8988T (cell line): ENCODE measurements at regions not wholly inside any gene's neighbourhood (a gene's known extent, or its start where the extent isn't known, plus 50 kb on each side); places are given as distances from the start of the nearest gene placed in this dataset.

Source experiments
- DNase-seq: peaks from one replicate; pipeline ENCODE4 v3.0.0; 2011

DNA sequence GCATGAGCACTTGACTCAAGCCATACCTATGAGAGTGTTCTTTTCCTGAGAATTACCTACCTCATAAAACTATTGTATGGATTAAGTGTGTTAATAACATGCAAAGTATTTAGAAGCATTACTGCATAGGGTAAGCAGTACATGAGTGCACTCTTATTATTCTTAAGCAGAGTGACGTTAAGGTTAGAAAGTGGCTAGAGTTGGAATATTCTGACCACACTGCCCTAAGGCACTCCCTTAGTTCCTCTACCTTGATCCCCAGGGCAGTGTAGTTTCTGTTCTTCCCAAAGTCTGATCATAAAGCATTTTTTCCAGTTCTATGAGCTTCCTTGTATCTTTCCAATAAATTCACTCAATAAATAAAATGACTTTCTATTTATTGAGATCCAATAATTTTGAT lies 189.2 kb downstream of the PCSK1 start:
- DNase-seq, result no peak

DNA sequence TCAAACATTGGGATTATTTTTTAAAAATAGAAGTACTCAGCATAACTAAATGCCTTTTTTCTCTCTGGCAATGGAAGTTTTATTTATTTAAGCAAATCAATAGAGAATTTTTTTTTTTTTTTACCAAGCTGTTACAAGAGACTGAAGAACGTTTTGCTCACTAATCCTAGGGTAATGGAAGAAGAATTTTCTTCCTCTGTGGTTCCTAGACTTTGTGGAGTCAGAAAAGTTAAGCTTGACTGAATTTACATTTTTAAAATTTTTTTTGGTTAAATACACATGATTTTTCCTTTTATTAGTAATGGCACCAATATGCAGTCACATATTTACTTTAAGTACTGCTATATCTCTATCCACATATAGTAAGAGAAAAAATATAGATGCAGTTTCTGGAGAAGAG lies 189.8 kb downstream of the PCSK1 start:
- DNase-seq, result no peak

DNA sequence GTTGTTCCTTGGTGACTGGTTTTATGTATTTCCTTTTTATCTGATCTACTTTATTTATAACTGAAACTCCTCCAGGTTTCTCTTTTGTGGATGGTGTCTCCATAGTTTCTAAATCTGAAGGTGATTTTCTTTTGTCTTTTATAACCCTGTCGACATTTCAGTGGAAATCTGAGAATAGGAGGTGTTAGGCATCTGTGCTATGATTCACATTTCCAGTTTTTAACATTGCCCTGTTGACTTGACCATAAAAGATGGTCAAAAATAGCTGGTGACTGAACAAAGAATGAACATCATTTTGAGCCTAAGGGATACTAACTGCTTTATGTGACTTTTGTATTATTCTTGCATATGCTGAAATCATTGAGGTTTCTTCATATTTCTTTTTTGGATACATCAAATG lies 190.5 kb downstream of the PCSK1 start:
- no peak for DNase-seq

DNA sequence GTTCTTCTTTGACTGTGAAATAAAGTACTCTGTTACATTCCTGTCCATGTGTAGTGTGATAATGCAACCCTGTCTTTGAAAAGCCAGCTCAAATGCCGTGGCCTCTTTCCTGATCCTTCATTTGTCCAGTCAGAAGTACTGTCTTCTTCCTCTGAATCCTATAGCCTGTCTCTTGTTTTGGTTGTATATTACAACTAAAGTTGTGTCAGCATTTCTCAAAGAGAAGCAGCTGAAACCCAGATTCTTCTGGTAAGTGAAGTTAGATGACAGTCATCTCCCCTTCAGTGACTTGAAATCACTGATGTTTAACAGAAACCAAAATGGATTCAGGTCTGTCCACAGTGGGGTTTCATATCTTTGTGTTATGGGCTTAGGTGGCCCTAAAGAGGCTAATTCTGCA lies 196.2 kb downstream of the PCSK1 start:
- no peak for DNase-seq

DNA sequence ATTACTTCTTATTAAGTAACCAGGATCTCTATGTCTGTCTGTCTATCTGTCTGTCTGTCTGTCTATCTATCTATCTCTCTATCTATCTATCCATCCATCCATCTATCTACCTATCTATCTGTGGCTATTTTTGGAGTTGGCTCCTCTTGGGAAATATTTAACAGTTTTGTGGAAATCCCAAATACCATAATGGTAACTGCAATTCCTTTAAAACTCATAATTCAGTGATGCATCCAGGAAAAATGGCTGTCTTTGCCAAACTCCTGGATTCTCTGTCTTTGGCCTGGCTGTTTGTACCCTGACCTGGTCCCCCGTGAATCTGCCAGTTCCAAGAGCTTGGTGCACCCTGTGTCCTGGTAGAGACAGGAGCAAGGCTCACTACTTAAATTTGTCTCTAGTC lies 197.0 kb downstream of the PCSK1 start:
- no peak for DNase-seq

DNA sequence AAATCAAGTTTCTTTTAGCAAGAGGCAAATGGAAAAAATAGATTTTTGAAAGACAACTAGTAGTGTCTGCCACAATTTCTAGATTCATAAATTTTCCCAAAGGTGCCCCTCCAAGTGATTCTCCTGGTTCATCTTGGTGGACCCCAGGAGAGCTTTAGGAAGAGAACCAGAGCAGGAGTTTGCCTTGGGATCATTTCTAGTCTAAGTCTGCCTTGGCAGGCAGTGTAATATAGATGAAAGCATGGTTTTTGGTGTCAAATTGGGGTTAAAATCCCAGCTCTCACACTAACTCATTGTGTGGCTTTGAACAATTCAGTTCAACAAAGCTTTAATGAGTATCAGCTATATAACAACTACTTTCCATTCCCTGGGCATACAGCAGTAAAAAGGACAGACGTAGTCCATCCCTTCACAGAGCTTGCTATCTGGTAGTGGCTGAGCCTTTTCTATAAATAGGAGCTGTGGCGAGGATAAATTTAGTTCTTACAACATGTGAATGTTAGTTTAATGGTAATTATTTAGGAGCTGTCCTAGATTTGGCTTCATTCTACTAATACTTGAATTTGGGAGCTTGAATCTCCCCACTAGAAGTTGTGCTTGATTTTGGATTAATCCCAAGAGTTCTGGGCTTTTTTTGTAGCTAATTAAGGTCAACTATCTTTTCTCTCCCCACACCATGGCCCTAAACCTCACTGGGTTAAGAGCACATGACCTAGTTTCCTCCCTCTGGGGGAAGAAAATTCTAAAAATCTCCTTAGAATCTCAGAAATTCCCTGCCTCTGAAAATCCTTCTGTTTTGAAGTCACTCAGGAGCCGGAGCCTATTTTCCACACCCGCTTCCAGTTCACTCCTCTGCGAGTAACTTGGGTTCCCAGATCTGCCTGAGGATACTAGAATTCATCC lies 197.8 kb downstream of the PCSK1 start:
- no peak for DNase-seq

DNA sequence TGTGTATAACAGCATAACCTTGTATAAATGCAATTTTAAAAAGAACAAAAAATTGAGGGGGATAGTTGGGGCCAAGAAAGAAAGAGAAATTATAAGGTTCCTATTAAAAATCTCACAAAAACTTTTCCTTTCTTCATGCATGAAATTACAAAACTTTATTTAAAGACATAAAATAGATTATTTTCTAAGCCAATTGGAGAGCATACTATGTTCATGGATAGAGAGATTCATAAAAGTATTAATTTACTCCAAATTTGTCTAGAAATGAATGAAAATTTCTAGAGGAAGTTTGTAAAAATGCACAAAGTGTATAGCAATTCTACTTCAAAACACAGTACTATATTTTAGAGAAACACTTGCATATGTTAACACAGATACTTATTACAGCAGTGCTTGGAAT lies 200.4 kb downstream of the PCSK1 start:
- no peak for DNase-seq

DNA sequence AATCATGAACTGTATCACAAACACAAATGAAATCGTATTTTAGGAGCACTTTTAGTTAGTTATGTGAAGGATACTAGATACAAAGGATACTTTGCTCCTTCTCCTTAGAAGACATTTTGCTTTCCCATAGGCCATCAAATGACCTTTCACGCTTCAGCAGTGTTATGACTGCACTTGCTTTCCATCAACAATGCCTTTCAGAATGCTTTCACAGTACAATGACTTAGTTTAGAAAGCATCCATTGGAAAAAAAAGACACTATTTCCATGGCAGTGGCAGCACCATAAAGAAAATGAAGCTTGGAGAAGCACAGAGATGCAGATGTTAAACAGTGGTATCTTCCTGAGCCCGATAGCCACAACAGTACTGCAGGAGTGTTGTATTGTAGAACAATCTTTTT lies 203.9 kb downstream of the PCSK1 start:
- no peak for DNase-seq

DNA sequence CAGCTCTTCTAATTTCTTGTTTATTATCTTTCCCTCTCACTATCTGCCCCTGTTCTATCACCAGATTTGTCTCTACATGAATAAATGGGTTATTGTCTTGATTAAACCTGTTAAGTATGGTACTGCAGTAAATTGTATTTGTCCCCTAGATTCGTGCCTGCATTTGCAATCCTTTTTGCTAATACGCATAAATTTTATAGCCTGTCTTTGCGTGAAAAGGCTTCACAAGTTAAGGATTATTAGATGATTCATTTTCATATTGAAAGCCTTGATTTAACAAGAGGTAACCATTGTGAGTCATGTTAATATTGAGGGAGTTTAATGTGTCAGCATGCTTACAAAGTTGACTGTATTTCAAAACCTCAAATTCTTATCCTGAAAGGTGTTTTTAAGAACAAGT lies 204.6 kb downstream of the PCSK1 start:
- no peak for DNase-seq

DNA sequence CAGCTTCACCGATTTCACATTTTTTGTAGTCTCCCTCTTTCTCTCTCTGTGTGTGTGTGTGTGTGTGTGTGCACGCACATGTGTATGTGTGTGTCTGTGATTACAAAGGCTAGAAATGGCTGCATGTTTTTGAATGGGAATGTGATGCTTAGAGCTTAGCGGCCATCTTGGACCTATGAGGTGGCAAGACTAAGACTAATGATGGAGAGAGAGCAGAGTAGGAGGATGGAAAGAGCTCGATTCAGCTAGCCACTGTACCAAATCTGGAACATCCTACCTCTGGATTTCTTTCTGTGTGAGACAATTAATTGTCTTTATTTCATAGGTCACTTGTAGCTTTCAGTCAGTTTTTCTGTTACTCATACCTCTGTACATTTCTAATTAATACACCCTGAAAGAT lies 205.1 kb downstream of the PCSK1 start:
- DNase-seq, result no peak

DNA sequence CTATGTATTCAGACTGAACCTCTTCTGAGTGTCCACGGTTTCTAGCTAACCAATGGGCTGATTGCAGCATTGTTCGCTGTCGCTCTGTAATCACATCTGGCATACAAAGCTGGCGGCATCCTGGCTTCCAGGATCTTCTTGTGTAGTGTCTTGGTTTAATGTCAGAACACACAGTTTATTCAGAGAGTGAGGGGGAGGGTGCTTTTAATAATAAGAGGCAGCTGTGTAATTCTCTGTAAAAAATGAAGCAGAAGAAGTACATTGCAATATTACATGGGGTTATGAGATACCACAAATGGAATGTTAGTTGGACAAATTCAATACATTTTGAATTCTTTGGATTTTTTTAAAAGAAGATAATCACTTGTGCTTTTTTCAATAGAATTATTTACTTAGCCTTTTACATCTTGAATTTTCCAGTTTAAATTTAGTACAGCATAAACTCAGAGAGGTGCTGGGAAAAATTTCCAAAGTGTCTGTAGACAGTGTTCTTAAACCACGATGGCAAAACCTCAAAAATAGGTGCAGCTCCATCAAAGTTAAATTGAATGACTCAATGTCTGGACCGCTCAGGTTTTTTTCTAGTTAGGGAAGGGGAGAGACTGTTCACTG lies 206.0 kb downstream of the PCSK1 start:
- DNase-seq, result no peak

DNA sequence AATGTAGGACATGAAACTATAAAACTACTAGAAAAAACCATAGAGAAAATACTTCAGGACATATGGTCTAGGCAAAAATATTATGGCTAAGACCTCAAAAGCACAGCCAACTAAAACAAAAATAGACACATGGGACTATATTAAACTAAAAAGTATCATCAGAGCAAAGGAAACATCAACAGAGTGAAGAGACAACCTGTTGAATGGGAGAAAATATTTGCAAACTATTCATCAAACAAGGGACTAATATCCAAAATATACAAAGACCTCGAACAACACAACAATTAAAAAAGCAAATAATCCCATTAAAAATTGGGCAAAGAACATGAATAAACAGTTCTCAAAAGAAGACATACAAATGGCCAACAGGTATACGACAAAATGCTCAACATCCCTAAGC lies 210.9 kb downstream of the PCSK1 start:
- DNase-seq, result no peak

DNA sequence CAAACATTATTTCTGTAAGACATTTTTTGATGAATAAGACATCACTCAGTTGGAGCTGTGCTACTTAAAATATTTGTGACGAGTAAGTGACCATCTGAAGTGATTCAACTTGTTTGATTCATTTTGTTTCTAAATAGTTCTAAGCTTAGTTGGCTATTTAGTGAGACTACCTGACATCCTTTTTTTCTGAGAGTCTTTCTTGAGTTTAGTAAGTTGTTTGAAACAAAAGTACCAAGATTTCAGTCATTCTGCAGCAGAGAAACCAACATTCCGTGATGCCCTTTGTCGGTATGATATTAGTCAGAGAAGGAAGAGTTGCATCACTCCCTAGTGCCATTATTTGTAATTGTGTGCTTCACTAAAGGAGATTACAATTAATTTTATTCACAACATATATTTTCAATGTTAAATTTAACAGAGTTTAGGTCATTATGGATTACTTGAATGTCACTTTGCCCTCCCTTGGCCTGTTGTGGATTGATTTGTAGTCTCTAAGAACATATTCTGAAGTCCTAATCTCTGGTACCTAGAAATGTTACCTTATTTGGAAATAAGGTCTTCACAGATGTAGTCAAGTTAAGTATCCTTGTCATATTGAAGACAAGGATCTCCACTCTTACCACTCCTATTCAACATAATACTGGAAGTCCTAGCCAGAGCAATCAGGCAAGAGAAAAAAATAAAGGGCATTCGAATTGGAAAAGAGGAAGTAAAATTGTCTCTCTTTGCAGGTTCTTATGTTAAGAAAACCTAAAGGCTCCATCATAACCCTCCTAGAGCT lies 212.2 kb downstream of the PCSK1 start:
- DNase-seq, result no peak

DNA sequence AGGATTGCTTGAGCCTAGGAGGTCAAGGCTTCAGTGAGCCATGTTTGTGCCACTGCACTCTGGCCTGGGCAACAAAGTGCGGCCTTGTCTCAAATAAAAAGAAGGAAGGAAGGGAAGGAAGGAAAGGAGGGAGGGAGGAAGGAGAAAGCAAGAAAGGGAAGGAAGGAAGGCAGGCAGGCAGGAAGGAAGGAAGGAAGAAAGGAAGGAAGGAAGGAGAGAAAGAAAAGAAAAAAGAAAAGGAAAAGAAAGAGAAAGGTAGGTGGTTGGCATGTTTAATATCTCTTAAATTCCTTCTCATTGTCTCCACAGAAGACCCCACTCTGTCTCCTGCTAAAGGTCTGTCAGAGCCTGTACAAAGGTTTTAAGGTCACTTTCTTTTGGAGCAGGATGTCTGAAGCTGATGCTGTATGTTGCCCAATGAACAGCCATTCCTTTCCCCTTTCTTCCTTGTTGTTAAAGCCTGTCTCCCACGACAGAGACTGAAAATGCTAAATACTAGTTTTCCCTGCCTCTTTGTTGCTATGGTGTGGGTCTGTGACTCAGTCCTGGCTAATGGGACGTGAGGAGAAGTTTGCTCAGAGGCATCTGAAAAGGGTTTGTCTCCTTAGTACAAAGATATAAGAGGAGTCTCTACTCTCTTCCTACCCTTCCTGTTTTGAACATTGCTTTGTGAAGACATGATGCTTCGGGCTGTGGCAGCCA lies 213.3 kb downstream of the PCSK1 start:
- DNase-seq, result no peak

DNA sequence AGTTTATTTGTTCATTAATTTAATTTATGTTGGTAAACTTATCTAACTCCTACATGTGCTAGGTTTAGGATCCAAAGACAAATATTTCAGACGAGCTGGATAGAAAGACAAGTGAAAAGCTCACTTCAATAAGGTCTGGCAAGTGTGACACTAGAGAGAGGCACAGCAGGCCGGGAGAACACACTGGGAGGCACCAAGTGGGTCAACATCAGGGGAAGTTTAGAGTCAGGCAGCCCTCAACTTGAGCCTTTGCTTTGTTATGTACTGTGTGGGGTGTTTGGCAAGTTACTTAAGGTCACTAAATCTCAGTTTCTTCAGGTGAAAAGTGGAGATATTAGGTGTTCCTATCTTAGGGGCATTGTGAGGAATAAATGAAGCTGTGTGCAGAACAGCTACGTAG lies 214.4 kb downstream of the PCSK1 start:
- DNase-seq, result no peak

DNA sequence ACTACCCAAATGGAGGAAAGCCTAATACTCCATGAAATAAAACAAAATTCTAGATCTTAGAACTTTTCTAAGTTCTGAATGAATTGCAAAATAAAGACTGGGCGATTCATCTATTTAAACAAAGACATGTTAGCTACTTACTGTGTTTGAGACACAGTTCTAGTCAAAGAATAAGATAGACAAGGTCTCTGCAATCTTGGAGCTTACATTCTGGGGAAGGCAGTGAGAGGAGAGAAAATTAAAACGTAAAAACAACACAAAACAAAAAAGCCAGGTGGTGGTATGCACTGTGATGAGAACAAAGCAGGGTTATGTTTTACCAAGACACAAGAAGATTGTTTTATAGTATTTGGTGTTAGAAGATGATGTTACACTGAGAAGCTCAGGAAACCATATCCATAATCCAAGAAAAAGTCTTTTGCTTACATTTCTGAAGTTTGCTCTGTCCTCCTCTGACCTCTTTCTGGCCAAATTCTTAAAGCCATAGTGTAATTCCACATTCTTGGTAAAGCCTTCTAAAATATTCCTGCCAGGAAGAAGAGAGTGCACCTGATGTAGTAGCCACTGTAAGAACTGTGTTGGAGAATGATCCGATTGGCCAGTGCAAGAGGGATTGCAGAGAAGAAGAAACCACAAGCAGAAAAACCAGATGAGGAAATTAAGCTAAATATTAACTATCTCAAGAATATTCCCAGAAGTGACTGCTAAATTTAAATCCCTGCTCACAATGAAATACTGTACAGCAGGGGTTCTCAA lies 218.4 kb downstream of the PCSK1 start:
- no peak for DNase-seq

DNA sequence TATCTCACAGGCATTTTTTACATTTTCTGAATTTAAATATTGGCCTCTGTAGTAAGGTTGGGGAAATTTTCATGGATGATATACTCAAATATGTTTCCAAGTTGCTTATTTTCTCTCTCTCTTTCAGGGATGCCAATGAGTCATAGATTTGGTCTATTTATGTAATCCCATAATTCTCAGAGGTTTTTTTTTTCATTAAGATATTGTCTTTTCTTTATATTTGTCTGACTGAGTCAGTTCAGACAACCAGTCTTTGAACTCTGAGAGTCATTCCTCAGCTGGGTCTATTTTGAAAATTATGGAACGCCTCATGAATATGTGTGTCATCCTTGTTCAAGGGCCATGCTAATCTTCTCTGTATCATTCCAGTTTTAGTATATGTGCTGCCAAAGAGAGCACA lies 223.2 kb downstream of the PCSK1 start:
- DNase-seq, result no peak

DNA sequence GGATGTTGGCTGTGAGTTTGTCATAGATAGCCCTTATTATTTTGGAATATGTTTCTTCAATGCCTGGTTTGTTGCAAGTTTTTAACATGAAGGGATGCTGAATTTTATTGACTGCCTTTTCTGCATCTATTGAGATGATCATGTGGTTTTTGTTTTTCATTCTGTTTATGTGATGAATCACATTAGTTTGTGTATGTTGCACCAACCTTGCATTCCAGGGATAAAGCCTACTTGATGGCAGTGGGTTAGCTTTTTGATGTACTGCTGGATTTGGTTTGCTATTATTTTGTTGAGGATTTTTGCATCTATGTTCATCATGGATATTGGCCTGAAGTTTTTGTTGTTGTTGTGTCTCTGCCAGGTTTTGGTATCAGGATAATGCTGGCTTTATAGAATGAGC lies 225.6 kb downstream of the PCSK1 start:
- no peak for DNase-seq

DNA sequence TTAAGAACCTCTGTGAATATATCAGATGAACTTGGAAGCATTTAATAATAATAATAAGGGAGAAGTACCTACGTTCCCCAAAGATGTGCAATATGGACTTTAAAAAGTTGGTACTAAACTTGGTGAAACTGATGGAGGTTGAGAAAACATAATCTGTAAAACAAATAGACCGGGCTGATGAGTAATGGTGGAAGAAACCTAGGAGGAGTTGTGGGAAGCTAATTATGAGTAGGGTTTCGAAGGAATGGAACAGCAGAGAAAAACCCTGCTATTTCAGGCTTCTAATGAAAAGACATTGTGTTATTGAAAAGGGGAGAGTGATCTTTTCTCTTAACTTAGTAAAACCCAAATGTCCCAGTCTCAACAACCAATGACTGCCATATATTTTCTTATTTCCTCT lies 229.3 kb downstream of the PCSK1 start:
- DNase-seq, result no peak

DNA sequence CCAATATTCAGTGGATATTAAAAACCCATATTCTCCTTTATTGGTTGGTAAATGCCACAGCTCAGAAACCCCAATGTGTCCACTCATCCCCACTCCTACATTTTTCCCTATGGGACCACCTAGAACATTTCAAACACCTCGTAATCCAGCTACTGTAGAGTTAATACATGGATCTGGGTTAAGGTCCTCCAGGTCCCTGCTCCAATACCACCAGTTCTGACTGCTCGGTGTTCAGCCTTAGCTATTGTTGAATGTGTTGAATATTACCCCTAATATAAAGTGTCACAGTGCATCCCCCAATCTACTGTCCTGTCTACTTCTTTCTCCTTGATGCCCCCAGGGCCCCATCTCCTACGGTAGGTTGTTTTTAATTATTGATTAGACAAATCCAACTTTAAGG lies 231.5 kb downstream of the PCSK1 start:
- DNase-seq, result no peak

DNA sequence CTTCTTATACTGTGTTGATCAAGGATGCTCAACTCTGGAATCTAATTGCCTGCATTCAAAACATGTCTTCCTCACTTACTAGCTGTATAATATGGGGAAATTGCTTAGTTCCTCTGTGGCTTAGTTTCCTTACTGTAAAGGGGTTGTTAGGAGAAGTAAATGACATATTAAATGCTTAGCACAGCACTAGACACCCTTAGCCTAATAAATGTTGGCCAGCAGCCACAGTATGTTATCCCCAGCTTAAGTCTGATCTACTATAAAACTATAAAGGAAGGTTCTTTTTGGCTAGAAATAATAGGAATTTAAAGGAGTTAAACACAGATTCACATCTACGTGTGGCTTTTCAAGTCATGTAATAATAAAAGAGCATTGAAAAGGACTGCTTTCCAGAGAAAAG lies 232.4 kb downstream of the PCSK1 start:
- no peak for DNase-seq

DNA sequence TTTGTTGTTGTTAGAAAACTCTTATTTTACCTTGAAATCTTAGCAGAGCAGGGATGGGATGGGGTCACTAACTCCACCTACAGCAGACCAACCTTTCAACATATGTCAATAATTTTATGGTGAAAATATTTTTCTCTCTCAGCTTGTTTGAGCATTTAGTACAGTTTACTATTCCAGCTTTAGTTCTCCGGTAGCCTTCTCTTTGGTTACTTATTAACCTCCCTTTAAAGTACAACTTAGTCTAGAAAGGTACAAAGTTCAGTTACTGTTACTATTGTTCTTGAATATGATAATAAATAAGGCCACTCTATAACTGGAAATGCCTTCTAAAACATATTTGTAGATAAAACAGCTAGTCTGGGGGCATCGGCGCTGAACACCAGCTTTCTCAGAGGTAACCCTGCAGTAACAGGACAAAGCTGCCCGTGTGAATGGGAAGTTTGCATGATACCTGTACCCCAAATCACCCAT lies 233.3 kb downstream of the PCSK1 start:
- DNase-seq, result no peak
